Bronchial epithelial cell (primary cell): ENCODE measurements at regions not wholly inside any gene's neighbourhood (a gene's known extent, or its start where the extent isn't known, plus 50 kb on each side); places are given as distances from the start of the nearest gene placed in this dataset.

ENCODE experiments used
- DNase-seq: peaks from one replicate; pipeline ENCODE4 v3.0.0-alpha.2; 2010; ENCODE audit warnings: low read depth
- FAIRE-seq: peaks from 2 replicates; lab custom pipeline; 2011; peaks lifted over from hg19 to GRCh38; lab: Jason Lieb, UNC
- H3K27me3 ChIP-seq: 2 replicates; pipeline ENCODE4 v1.5.1; 2011; ENCODE audit warnings: low read length; ENCODE audit not compliant: control insufficient read depth, insufficient read depth
- H3K36me3 ChIP-seq: 2 replicates; pipeline ENCODE4 v1.5.1; 2011; ENCODE audit warnings: low read length; ENCODE audit not compliant: control insufficient read depth, insufficient read depth
- H3K4me3 ChIP-seq: 2 replicates; pipeline ENCODE4 v1.5.1; 2011; ENCODE audit warnings: mild to moderate bottlenecking, low read depth, low read length, control low read depth
- CTCF ChIP-seq: IDR thresholded peaks from 2 replicates; pipeline ENCODE4 v1.5.1; 2011; ENCODE audit warnings: mild to moderate bottlenecking, moderate library complexity, low read length, control low read depth, inconsistent platforms; ENCODE audit not compliant: insufficient read depth, severe bottlenecking

- Histone ChIP-seq H3K27me3 (no peaks in the 10 kb centered on the region), H3K4me3 (no peak overlapping the region), H3K36me3 (no peaks in the 10 kb centered on the region)
- FAIRE-seq: no peak
- TF ChIP-seq CTCF: no peak
- DNase-seq: no peak
Measured at GRCh38 chr10:80996615-80997193, 459.0 kb downstream of the SH2D4B start.

DNA sequence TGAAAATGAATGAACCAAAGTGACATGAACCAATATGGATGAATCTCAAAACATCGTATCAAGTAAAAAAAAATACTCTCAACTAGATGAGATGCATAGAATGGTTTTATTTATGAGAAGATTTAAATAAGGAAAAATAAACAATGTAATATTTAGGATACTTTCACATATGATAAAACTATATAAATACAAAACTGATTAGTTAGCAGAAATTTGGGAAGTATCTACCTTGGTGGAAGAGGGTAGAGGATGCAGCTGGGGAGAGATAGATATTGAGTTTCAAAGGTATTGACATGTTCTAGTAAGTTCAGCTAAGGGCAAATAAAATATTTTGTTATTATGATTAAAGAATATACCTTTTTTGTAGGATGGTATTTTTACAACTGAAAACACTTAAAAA, 463.1 kb downstream of the SH2D4B start:
- H3K27me3 ChIP-seq: no peaks in the 10 kb centered on the region
- no peak overlapping the region for H3K4me3 ChIP-seq
- TF ChIP-seq CTCF: no peak
- no peak for DNase-seq
- no peaks in the 10 kb centered on the region for H3K36me3 ChIP-seq
- no peak for FAIRE-seq

DNA sequence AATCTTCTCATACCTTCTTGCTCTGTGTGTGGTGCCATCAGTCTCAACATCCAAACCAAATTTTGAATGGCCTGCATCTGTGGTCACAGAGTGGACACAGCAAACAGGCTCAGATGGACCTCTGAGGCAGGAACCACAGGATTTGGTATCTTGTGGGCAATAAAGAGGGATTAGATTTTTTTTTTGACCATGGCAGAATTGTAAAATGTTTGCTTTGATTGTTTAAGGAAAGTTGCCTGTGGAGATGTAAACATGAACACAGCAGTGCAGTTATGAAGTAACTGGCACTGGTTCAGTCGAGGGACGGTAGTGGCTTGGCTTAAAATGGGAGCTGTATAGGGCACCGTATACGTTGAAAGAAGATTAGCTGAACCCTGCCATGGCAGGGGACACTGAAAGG, 464.7 kb downstream of the SH2D4B start:
- FAIRE-seq: no peak
- TF ChIP-seq CTCF: no peak

GRCh38 chr10:81007872-81008271, 470.2 kb downstream of the SH2D4B start:
- H3K4me3 ChIP-seq: no peak overlapping the region
- DNase-seq (no peak), FAIRE-seq (no peak)
- H3K27me3 ChIP-seq: no peaks in the 10 kb centered on the region
- H3K36me3 ChIP-seq: no peaks in the 10 kb centered on the region
- TF ChIP-seq CTCF: no peak

More for the DNA sequence above, 464.7 kb downstream of the SH2D4B start:
- Histone ChIP-seq H3K36me3 (no peaks in the 10 kb centered on the region), H3K4me3 (no peak overlapping the region), H3K27me3 (no peaks in the 10 kb centered on the region)
- no peak for DNase-seq

GRCh38 chr10:81008726-81009125, 471.0 kb downstream of the SH2D4B start:
- H3K27me3 ChIP-seq: no peaks in the 10 kb centered on the region
- FAIRE-seq: no peak
- no peak for TF ChIP-seq CTCF
- DNase-seq: no peak
- H3K4me3 ChIP-seq: no peak overlapping the region
- H3K36me3 ChIP-seq: no peaks in the 10 kb centered on the region

DNA sequence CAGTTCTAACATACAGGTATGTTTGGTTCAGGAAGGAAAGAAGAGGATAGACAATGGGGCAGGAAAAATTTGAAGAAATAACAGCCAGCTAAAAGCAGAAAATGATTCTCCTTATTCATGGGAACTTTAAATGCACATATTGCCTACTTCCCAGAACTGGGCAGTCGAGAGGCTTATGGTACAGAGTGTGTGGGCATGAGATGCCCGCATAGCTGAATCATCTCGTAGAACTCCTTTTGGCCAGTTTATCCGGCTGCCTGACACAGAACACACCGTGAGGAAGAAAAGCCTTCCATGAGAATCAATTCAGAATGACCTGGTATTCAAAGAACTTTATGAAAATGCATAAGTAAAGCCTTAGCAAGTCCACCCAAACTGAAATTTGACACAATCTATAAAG, 471.6 kb downstream of the SH2D4B start:
- Histone ChIP-seq H3K4me3 (no peak overlapping the region), H3K27me3 (no peaks in the 10 kb centered on the region), H3K36me3 (no peaks in the 10 kb centered on the region)
- FAIRE-seq (no peak), DNase-seq (no peak)
- no peak for TF ChIP-seq CTCF
